MM.1S (cell line): ENCODE measurements at regions not wholly inside any gene's neighbourhood (a gene's known extent, or its start where the extent isn't known, plus 50 kb on each side); places are given as distances from the start of the nearest gene placed in this dataset.

Experiments
- DNase-seq: peaks from one replicate; pipeline ENCODE4 v3.0.0-alpha.2; 2015
- H2AFZ ChIP-seq: fragments of 300-600 bp; sonication (generic); 2 replicates; pipeline ENCODE4 v1.6.0; 2016; ENCODE audit warnings: antibody characterized with exemption, low read length
- H3F3A ChIP-seq: fragments of 300-600 bp; sonication (generic); 2 replicates; pipeline ENCODE4 v1.6.1; 2016; ENCODE audit warnings: mild to moderate bottlenecking, antibody characterized with exemption, low read length, moderate library complexity, mixed read lengths; ENCODE audit not compliant: insufficient read depth
- H3K27ac ChIP-seq: fragments of 300-600 bp; sonication (generic); 2 replicates; pipeline ENCODE4 v1.5.1; 2016; ENCODE audit warnings: mild to moderate bottlenecking, low read length
- H3K27me3 ChIP-seq: fragments of 300-600 bp; sonication (generic); replicated peaks from 2 replicates; pipeline ENCODE4 v1.6.0; 2016; ENCODE audit warnings: low read length; ENCODE audit not compliant: insufficient read depth
- H3K36me3 ChIP-seq: fragments of 300-600 bp; sonication (generic); replicated peaks from 2 replicates; pipeline ENCODE4 v1.6.1; 2016; ENCODE audit warnings: mild to moderate bottlenecking, low read length, mixed read lengths; ENCODE audit not compliant: insufficient read depth
- H3K4me1 ChIP-seq: fragments of 300-600 bp; sonication (generic); 2 replicates; pipeline ENCODE4 v1.6.1; 2016; ENCODE audit warnings: low read length, mixed read lengths
- H3K4me2 ChIP-seq: fragments of 300-600 bp; sonication (generic); 2 replicates; pipeline ENCODE4 v1.6.0; 2016; ENCODE audit warnings: low read depth, low read length
- H3K4me3 ChIP-seq: fragments of 300-600 bp; sonication (generic); 2 replicates; pipeline ENCODE4 v1.5.1; 2016; ENCODE audit warnings: low read length, mixed read lengths
- H3K79me2 ChIP-seq: fragments of 300-600 bp; sonication (generic); 2 replicates; pipeline ENCODE4 v1.6.1; 2016; ENCODE audit warnings: mixed run types, low read length, mixed read lengths
- H3K9ac ChIP-seq: fragments of 300-600 bp; sonication (generic); 2 replicates; pipeline ENCODE4 v1.6.1; 2016; ENCODE audit warnings: low read length, mixed read lengths
- H3K9me2 ChIP-seq: fragments of 300-600 bp; sonication (generic); replicated peaks from 2 replicates; pipeline ENCODE4 v1.6.1; 2016; ENCODE audit warnings: mild to moderate bottlenecking, low read length, mixed read lengths; ENCODE audit not compliant: insufficient read depth
- H3K9me3 ChIP-seq: fragments of 300-600 bp; sonication (generic); replicated peaks from 2 replicates; pipeline ENCODE4 v1.6.1; 2016; ENCODE audit warnings: mild to moderate bottlenecking, low read length, mixed read lengths; ENCODE audit not compliant: insufficient read depth
- H4K20me1 ChIP-seq: fragments of 300-600 bp; sonication (generic); 2 replicates; pipeline ENCODE4 v1.6.1; 2016; ENCODE audit warnings: mild to moderate bottlenecking, low read length, moderate library complexity, mixed read lengths; ENCODE audit not compliant: insufficient read depth
- EZH2 ChIP-seq: fragments of 300-600 bp; sonication (generic); optimal IDR thresholded peaks from 2 replicates; pipeline ENCODE3; 2017; ENCODE audit warnings: low read depth, mild to moderate bottlenecking, antibody characterized with exemption, low read length, mixed read lengths
- EZH2phosphoT487 ChIP-seq: fragments of 300-600 bp; sonication (generic); IDR thresholded peaks from 2 replicates; pipeline ENCODE4 v1.6.1; 2018; ENCODE audit warnings: antibody characterized with exemption, low read length
- TF ChIP-seq, protein P1 (sequence below): fragments of 300-600 bp; sonication (generic); IDR thresholded peaks from 2 replicates; pipeline ENCODE4 v1.5.1; 2016; ENCODE audit warnings: antibody characterized with exemption, low read length, mixed read lengths

DNA sequence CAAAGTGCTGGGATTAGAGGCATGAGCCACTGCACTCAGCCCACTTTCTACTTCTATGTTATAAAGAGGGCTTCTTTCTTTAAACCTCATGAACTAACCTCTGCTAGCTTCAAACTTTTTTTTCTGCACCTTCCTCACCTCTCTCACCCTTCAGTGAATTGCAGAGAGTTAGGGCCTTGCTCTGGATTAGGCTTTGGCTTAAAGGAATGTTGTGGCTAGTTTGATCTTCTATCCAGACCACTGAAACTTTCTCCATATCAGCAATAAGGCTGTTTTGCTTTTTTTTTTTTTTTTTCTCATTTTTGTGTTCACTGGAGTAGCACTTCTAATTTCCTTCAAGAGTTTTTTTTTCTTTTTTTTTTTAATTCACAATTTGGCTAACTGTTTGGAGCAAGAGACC, 216.4 kb upstream of the MAP3K1 start:
- no peaks in the 10 kb centered on the region for H3K9me2 ChIP-seq
- no peak overlapping the region for H3K9ac ChIP-seq
- DNase-seq: no peak
- H3K79me2 ChIP-seq: no peaks in the 10 kb centered on the region
- no peaks in the 10 kb centered on the region for H3K36me3 ChIP-seq
- no peak overlapping the region for H3K27ac ChIP-seq
- no peak overlapping the region for H3K4me3 ChIP-seq
- H3K4me1 ChIP-seq: no peaks in the 10 kb centered on the region
- no peaks in the 10 kb centered on the region for H3F3A ChIP-seq
- TF ChIP-seq, protein P1, sequence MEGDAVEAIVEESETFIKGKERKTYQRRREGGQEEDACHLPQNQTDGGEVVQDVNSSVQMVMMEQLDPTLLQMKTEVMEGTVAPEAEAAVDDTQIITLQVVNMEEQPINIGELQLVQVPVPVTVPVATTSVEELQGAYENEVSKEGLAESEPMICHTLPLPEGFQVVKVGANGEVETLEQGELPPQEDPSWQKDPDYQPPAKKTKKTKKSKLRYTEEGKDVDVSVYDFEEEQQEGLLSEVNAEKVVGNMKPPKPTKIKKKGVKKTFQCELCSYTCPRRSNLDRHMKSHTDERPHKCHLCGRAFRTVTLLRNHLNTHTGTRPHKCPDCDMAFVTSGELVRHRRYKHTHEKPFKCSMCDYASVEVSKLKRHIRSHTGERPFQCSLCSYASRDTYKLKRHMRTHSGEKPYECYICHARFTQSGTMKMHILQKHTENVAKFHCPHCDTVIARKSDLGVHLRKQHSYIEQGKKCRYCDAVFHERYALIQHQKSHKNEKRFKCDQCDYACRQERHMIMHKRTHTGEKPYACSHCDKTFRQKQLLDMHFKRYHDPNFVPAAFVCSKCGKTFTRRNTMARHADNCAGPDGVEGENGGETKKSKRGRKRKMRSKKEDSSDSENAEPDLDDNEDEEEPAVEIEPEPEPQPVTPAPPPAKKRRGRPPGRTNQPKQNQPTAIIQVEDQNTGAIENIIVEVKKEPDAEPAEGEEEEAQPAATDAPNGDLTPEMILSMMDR: no peak
- no peak for TF ChIP-seq EZH2
- TF ChIP-seq EZH2phosphoT487: no peak
- H3K9me3 ChIP-seq: no peaks in the 10 kb centered on the region
- H3K27me3 ChIP-seq: no peaks in the 10 kb centered on the region
- H2AFZ ChIP-seq: no peak overlapping the region
- H3K4me2 ChIP-seq: no peak overlapping the region
- H4K20me1 ChIP-seq: no peaks in the 10 kb centered on the region

DNA sequence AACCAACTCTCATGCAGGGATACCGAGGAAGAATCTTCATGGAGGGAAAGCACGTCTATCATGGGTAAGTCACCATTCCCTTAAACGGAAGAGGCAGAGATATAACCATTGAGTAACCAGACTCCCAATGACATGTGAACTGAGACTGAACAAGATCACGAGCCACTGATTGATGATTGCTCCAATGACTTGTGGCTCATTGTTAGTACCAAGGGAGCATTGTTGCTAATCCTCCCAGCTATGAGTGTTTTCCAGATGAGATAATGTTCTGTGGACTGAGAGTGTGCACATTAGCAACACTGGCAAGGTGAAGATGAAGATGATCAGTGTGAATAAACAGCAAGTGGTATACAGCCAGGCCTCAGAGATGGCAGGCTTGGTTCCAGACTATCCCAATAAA, 219.2 kb upstream of the MAP3K1 start:
- Histone ChIP-seq H3K79me2 (no peaks in the 10 kb centered on the region), H4K20me1 (no peaks in the 10 kb centered on the region), H2AFZ (no peak overlapping the region), H3K27me3 (no peaks in the 10 kb centered on the region), H3K9ac (no peak overlapping the region), H3F3A (no peaks in the 10 kb centered on the region), H3K4me2 (no peak overlapping the region), H3K4me1 (no peaks in the 10 kb centered on the region), H3K9me3 (no peaks in the 10 kb centered on the region), H3K9me2 (no peaks in the 10 kb centered on the region), H3K27ac (no peak overlapping the region), H3K36me3 (no peaks in the 10 kb centered on the region), H3K4me3 (no peak overlapping the region)
- DNase-seq: no peak
- TF ChIP-seq EZH2phosphoT487: no peak
- TF ChIP-seq EZH2: no peak
- TF ChIP-seq, protein P1: no peak

GRCh38 chr5:56595566-56595965, 219.8 kb upstream of the MAP3K1 start:
- Histone ChIP-seq H3K9ac (no peak overlapping the region), H3K36me3 (no peaks in the 10 kb centered on the region), H3K4me1 (no peaks in the 10 kb centered on the region), H3K27ac (no peak overlapping the region), H3K27me3 (no peaks in the 10 kb centered on the region), H3K4me2 (no peak overlapping the region), H3K4me3 (no peak overlapping the region), H3K9me2 (no peaks in the 10 kb centered on the region), H3F3A (no peaks in the 10 kb centered on the region), H3K9me3 (no peaks in the 10 kb centered on the region), H3K79me2 (no peaks in the 10 kb centered on the region), H2AFZ (no peak overlapping the region), H4K20me1 (no peaks in the 10 kb centered on the region)
- TF ChIP-seq, protein P1: no peak
- DNase-seq: no peak

DNA sequence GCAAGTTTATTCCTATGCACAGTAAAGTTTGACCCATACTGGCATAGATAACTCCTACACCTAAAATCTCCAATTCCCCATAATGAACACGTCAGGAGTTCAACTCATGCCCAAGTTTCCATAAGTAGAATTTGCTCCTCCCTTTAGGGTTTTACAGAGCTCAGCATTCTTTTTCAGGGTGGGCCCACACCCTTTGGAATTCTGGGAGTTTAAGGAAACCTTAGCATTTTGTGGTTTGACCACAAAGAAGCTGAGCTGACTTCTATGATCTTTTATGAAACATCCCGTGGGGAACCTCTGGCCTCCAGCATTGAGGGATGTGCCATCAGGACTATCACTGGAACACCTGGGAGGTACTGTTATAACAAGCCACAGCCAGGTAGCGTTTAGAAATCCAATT, 220.6 kb upstream of the MAP3K1 start:
- no peak overlapping the region for H3K9ac ChIP-seq
- H3K4me3 ChIP-seq: no peak overlapping the region

More for the DNA sequence above, 220.6 kb upstream of the MAP3K1 start:
- no peaks in the 10 kb centered on the region for H3K27me3 ChIP-seq
- no peaks in the 10 kb centered on the region for H3K36me3 ChIP-seq
- no peak overlapping the region for H3K4me2 ChIP-seq
- no peak overlapping the region for H3K27ac ChIP-seq
- DNase-seq: no peak
- no peak for TF ChIP-seq EZH2phosphoT487
- TF ChIP-seq, protein P1: no peak
- no peak for TF ChIP-seq EZH2
- peaks cover 6% of the 10 kb centered on the region for H3K4me1 ChIP-seq
- H3K9me2 ChIP-seq: no peaks in the 10 kb centered on the region
- no peaks in the 10 kb centered on the region for H4K20me1 ChIP-seq
- H3K79me2 ChIP-seq: no peaks in the 10 kb centered on the region
- no peaks in the 10 kb centered on the region for H3K9me3 ChIP-seq
- H3F3A ChIP-seq: peaks cover 4% of the 10 kb centered on the region
- no peak overlapping the region for H2AFZ ChIP-seq
